Mucosa of descending colon (tissue), 3 donors: ENCODE measurements at regions not wholly inside any gene's neighbourhood (a gene's known extent, or its start where the extent isn't known, plus 50 kb on each side); places are given as distances from the start of the nearest gene placed in this dataset.
"Not testable (repeated sequence)": the region's sequence is repeated elsewhere in the genome, so short reads cannot be mapped to it uniquely, and the experiment has no call there.

ENCODE experiments used
- ATAC-seq: fragments of 200-7000 bp; cut with Tn5 transposase; one replicate; pipeline ENCODE4 v1.9.1; 2020; ENCODE audit warnings: mild to moderate bottlenecking, moderate library complexity
- DNase-seq, 3 donors: peaks; one replicate each; pipeline ENCODE4 v3.0.0-alpha.2; 2020
- H3K36me3 ChIP-seq: fragments of 200-600 bp; one replicate; pipeline ENCODE4 v1.8.0; 2021; ENCODE audit warnings: low read depth, mild to moderate bottlenecking
- H3K4me1 ChIP-seq: fragments of 200-600 bp; one replicate; pipeline ENCODE4 v1.8.0; 2021; ENCODE audit warnings: low read depth, mild to moderate bottlenecking
- H3K4me3 ChIP-seq: fragments of 200-600 bp; one replicate; pipeline ENCODE4 v1.8.0; 2021; ENCODE audit warnings: mild to moderate bottlenecking
- H3K9me3 ChIP-seq: fragments of 200-600 bp; one replicate; pipeline ENCODE4 v1.8.0; 2021; ENCODE audit warnings: mild to moderate bottlenecking
- intact Hi-C, 2 donors: fragments of 100-400 bp; cut with DNase I in 1 of 2; cut with micrococcal nuclease in 1 of 2; formaldehyde crosslinking; loops; one replicate each; pipeline versions ENCODE4 v1.11.0 to v1.11.1; 2022; cut with DNase I, micrococcal nuclease
- TF ChIP-seq, protein P1 (sequence below): fragments of 200-600 bp; IDR thresholded peaks from one replicate; pipeline ENCODE4 v1.8.0; 2022; ENCODE audit warnings: antibody characterized with exemption, mild to moderate bottlenecking
- donor health status: DM: no; HTN: no; CAD: no; lungs with moderate emphysema.
- donor health status: DM: no; HTN: no; CAD: no.
- donor health status: DM: no; HTN: yes; CAD: no.

GRCh38 chr11:29606330-29607031 lies 410.3 kb downstream of the KCNA4 start:
- intact Hi-C loops = no loop called here
- TF ChIP-seq, protein P1, sequence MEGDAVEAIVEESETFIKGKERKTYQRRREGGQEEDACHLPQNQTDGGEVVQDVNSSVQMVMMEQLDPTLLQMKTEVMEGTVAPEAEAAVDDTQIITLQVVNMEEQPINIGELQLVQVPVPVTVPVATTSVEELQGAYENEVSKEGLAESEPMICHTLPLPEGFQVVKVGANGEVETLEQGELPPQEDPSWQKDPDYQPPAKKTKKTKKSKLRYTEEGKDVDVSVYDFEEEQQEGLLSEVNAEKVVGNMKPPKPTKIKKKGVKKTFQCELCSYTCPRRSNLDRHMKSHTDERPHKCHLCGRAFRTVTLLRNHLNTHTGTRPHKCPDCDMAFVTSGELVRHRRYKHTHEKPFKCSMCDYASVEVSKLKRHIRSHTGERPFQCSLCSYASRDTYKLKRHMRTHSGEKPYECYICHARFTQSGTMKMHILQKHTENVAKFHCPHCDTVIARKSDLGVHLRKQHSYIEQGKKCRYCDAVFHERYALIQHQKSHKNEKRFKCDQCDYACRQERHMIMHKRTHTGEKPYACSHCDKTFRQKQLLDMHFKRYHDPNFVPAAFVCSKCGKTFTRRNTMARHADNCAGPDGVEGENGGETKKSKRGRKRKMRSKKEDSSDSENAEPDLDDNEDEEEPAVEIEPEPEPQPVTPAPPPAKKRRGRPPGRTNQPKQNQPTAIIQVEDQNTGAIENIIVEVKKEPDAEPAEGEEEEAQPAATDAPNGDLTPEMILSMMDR = no peak
- ATAC-seq = no peak
- H3K36me3 ChIP-seq = no peaks in the 10 kb centered on the region
- no peak overlapping the region for H3K4me3 ChIP-seq
- DNase-seq = no peak
- no peaks in the 10 kb centered on the region for H3K4me1 ChIP-seq
- peaks cover 6% of the 10 kb centered on the region for H3K9me3 ChIP-seq

- peak in 1 of 3 donors; percentile 29 for DNase-seq
- H3K36me3 ChIP-seq, intact Hi-C loops, ATAC-seq, H3K4me3 ChIP-seq, H3K4me1 ChIP-seq: not testable (repeated sequence)
- H3K9me3 ChIP-seq = peaks cover 29% of the 10 kb centered on the region
Measured at GRCh38 chr11:29600151-29600575, 416.7 kb downstream of the KCNA4 start.

GRCh38 chr11:29584342-29584741 lies 432.5 kb downstream of the KCNA4 start:
- TF ChIP-seq, protein P1 = no peak
- peaks cover 20% of the 10 kb centered on the region for H3K9me3 ChIP-seq
- H3K4me1 ChIP-seq = no peaks in the 10 kb centered on the region
- intact Hi-C loops = no loop called here
- H3K4me3 ChIP-seq = no peak overlapping the region
- ATAC-seq = no peak
- DNase-seq = no peak
- H3K36me3 ChIP-seq = no peaks in the 10 kb centered on the region

DNA sequence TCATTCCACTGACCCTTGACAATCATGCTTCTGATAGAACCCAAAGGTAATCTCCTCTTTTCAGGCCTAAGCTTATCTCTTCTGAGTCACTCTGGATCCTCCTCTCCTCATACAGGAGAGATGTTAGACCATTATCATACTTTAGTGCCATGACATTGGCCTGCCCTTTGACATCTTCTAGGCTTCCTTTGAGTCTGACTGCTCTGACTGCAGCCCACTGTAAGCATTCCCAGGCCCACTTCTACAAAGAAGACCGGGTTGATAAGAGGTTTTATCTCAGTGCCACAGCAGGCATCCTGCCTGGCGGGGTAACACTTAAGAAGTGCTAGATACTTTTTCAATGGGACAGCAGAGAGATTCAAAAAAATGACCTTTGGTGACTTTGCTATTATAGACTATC lies 438.0 kb downstream of the KCNA4 start:
- DNase-seq (no peak), ATAC-seq (no peak)
- peaks cover 46% of the 10 kb centered on the region for H3K9me3 ChIP-seq
- intact Hi-C loops = no loop called here
- no peaks in the 10 kb centered on the region for H3K36me3 ChIP-seq
- no peak overlapping the region for H3K4me3 ChIP-seq
- H3K4me1 ChIP-seq = no peaks in the 10 kb centered on the region
- TF ChIP-seq, protein P1 = no peak

DNA sequence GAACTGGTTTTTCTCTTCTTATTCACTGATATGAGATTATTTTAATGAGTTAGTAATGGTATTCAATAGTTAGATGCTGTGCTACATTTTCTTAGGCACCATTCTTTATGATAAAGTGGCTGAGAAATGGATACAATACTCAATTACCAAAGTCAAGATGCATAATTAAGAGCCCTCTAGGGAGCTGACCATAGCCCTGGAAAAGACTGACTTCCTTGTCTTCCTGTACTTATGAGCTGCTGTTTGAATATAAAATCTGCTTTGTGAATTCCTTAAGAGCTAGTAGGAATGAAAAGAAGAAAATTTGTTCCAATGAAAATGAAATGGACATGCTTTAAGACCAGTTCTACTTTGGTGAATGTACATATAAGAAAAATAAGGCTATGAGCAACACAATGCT lies 452.3 kb downstream of the KCNA4 start:
- H3K4me1 ChIP-seq = no peaks in the 10 kb centered on the region
- H3K4me3 ChIP-seq = no peak overlapping the region
- ATAC-seq = no peak
- intact Hi-C loops = no loop called here
- DNase-seq = no peak
- TF ChIP-seq, protein P1 = no peak
- H3K36me3 ChIP-seq = no peaks in the 10 kb centered on the region
- peaks cover 19% of the 10 kb centered on the region for H3K9me3 ChIP-seq

DNA sequence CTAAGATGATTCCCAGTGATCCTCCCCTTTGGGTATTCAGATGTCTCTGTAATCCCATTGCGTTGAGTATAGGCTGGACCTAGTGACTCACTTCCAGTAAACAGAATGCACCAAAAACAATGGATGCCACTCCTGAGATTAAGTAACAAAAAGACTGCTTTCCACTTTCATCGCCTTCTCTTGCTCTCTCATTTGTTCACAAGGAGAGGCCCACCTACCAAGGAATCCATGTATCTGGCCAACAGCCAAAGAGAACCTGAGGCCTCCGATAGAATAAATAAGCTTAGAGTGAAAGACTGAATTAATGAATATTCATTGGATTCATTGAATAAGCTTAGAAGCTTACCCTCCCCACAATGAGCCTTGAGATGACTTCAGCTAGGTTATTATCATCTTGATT lies 454.6 kb downstream of the KCNA4 start:
- DNase-seq (no peak), ATAC-seq (no peak)
- Histone ChIP-seq H3K36me3 (no peaks in the 10 kb centered on the region), H3K4me1 (no peaks in the 10 kb centered on the region), H3K4me3 (no peak overlapping the region), H3K9me3 (peaks cover 27% of the 10 kb centered on the region)
- intact Hi-C loops = no loop called here
- TF ChIP-seq, protein P1 = no peak
